PC-9 (cell line): ENCODE measurements at regions not wholly inside any gene's neighbourhood (a gene's known extent, or its start where the extent isn't known, plus 50 kb on each side); places are given as distances from the start of the nearest gene placed in this dataset.

ENCODE experiments used
- BruUV-seq: library from RNA; stranded (reverse); fragments of 400-500 nt; replicated peaks from 2 replicates; lab custom pipeline; 2021; lab: Mats Ljungman, UMichigan
- CTCF ChIA-PET: fragments of 300-600 bp; sonication (Branson Sonifier 250); formaldehyde crosslinking; loops from one replicate; lab custom pipeline; 2022; ENCODE audit warnings: antibody characterized with exemption; lab: Charles Lee
- POLR2A ChIA-PET: fragments of 300-600 bp; sonication (Branson Sonifier 250); formaldehyde crosslinking; loops from one replicate; lab custom pipeline; 2022; ENCODE audit warnings: antibody characterized with exemption; ENCODE audit not compliant: unreplicated experiment; lab: Charles Lee
- DNase-seq, 2 experiments: peaks; one replicate each; pipeline versions ENCODE4 v3.0.0 to v3.0.0-alpha.2; 2015 to 2022; ENCODE audit warnings: mixed read lengths in 1 of 2
- H2AFZ ChIP-seq: fragments of 200-600 bp; sonication (generic); 2 replicates; pipeline ENCODE4 v1.8.1; 2017; ENCODE audit warnings: antibody characterized with exemption
- H3F3A ChIP-seq: fragments of 200-600 bp; sonication (generic); 2 replicates; pipeline ENCODE4 v1.8.1; 2017; ENCODE audit warnings: antibody characterized with exemption, mild to moderate bottlenecking, low read depth; ENCODE audit not compliant: insufficient read depth
- H3K27ac ChIP-seq: fragments of 200-600 bp; sonication (generic); 2 replicates; pipeline ENCODE4 v1.6.1; 2016; ENCODE audit warnings: mixed run types
- H3K27me3 ChIP-seq: fragments of 200-600 bp; sonication (generic); 2 replicates; pipeline ENCODE4 v1.6.1; 2016; ENCODE audit warnings: low read depth, mixed run types; ENCODE audit not compliant: insufficient read depth
- H3K36me3 ChIP-seq: fragments of 200-600 bp; sonication (generic); 2 replicates; pipeline ENCODE4 v1.6.1; 2016; ENCODE audit warnings: low read depth, mixed run types
- H3K4me1 ChIP-seq: fragments of 200-600 bp; sonication (generic); replicated peaks from 2 replicates; pipeline ENCODE4 v1.6.1; 2016; ENCODE audit warnings: mixed run types; ENCODE audit not compliant: insufficient read depth
- H3K4me2 ChIP-seq: fragments of 200-600 bp; sonication (generic); 2 replicates; pipeline ENCODE4 v1.6.1; 2017; ENCODE audit warnings: mixed run types
- H3K4me3 ChIP-seq: fragments of 200-600 bp; sonication (generic); 2 replicates; pipeline ENCODE4 v1.6.1; 2016; ENCODE audit warnings: mixed run types
- H3K79me2 ChIP-seq: fragments of 200-600 bp; sonication (generic); 2 replicates; pipeline ENCODE4 v1.6.1; 2017; ENCODE audit warnings: low read depth, mixed run types
- H3K9me2 ChIP-seq: fragments of 200-600 bp; sonication (generic); 2 replicates; pipeline ENCODE4 v1.8.1; 2017; ENCODE audit warnings: mild to moderate bottlenecking; ENCODE audit not compliant: insufficient read depth
- H3K9me3 ChIP-seq: fragments of 200-600 bp; sonication (generic); 2 replicates; pipeline ENCODE4 v1.8.1; 2016; ENCODE audit warnings: low read depth; ENCODE audit not compliant: insufficient read depth
- H4K20me1 ChIP-seq: fragments of 200-600 bp; sonication (generic); 2 replicates; pipeline ENCODE4 v1.8.1; 2017; ENCODE audit not compliant: insufficient read depth
- CTCF ChIP-seq: fragments of 200-600 bp; sonication (generic); conservative IDR thresholded peaks from 2 replicates; pipeline ENCODE4 v1.6.1; 2017; ENCODE audit warnings: mixed run types, antibody characterized with exemption, mild to moderate bottlenecking, moderate library complexity
- EZH2 ChIP-seq: fragments of 200-600 bp; sonication (generic); IDR thresholded peaks from 2 replicates; pipeline ENCODE4 v1.8.0; 2017; ENCODE audit warnings: antibody characterized with exemption, low read depth
- intact Hi-C: fragments of 100-400 bp; cut with micrococcal nuclease; formaldehyde crosslinking; loops from one replicate; pipeline ENCODE4 v1.10.0; 2022; ENCODE audit not compliant: unreplicated experiment

GRCh38 chr13:81927347-81927746, 1586.4 kb upstream of the SPRY2 start:
- no peak overlapping the region for H2AFZ ChIP-seq
- no peak for DNase-seq
- no peaks in the 10 kb centered on the region for H3K79me2 ChIP-seq
- no peaks in the 10 kb centered on the region for H3K9me2 ChIP-seq
- no peaks in the 10 kb centered on the region for H3K9me3 ChIP-seq
- H3K4me1 ChIP-seq, result no peaks in the 10 kb centered on the region
- intact Hi-C loops, result no loop called here
- H3K4me2 ChIP-seq, result no peak overlapping the region
- no TSS peak for BruUV-seq
- TF ChIP-seq EZH2 (no peak), CTCF (no peak; the same call in 1 of the 2 replicates)
- no peak overlapping the region for H3K4me3 ChIP-seq
- ChIA-PET CTCF (interaction anchor here (0.7 kb wide), 1 partner anchor 111 kb away, joined by 3 read pairs; no protein-coding TSS in a partner anchor), POLR2A (interaction anchor here (0.7 kb wide), 1 partner anchor 679 kb away, joined by 5 read pairs; no protein-coding TSS in a partner anchor)
- no peaks in the 10 kb centered on the region for H3K36me3 ChIP-seq
- H4K20me1 ChIP-seq, result no peaks in the 10 kb centered on the region
- H3K27me3 ChIP-seq, result no peaks in the 10 kb centered on the region
- H3F3A ChIP-seq, result no peaks in the 10 kb centered on the region
- H3K27ac ChIP-seq, result no peak overlapping the region

GRCh38 chr13:81917810-81918209, 1576.9 kb upstream of the SPRY2 start:
- POLR2A ChIA-PET, result no interaction called here
- H3K4me3 ChIP-seq, result no peak overlapping the region
- H3K4me1 ChIP-seq, result no peaks in the 10 kb centered on the region
- no peak overlapping the region for H3K4me2 ChIP-seq
- no peaks in the 10 kb centered on the region for H4K20me1 ChIP-seq
- DNase-seq, result no peak
- no peak overlapping the region for H3K27ac ChIP-seq
- H2AFZ ChIP-seq, result no peak overlapping the region
- no TSS peak for BruUV-seq
- H3K9me2 ChIP-seq, result no peaks in the 10 kb centered on the region
- intact Hi-C loops, result no loop called here
- TF ChIP-seq EZH2 (no peak), CTCF (no peak)
- no peaks in the 10 kb centered on the region for H3K36me3 ChIP-seq
- CTCF ChIA-PET, result no interaction called here
- no peaks in the 10 kb centered on the region for H3K79me2 ChIP-seq
- H3K27me3 ChIP-seq, result no peaks in the 10 kb centered on the region
- H3F3A ChIP-seq, result no peaks in the 10 kb centered on the region
- H3K9me3 ChIP-seq, result no peaks in the 10 kb centered on the region

GRCh38 chr13:81916461-81916860, 1575.5 kb upstream of the SPRY2 start:
- no peaks in the 10 kb centered on the region for H4K20me1 ChIP-seq
- DNase-seq, result no peak
- no peak overlapping the region for H3K27ac ChIP-seq
- no peaks in the 10 kb centered on the region for H3K9me3 ChIP-seq
- ChIA-PET CTCF (no interaction called here), POLR2A (no interaction called here)
- TF ChIP-seq EZH2 (no peak), CTCF (no peak)
- H3K4me2 ChIP-seq, result no peak overlapping the region
- BruUV-seq, result no TSS peak
- H2AFZ ChIP-seq, result no peak overlapping the region
- no peak overlapping the region for H3K4me3 ChIP-seq
- H3K27me3 ChIP-seq, result no peaks in the 10 kb centered on the region
- no peaks in the 10 kb centered on the region for H3K36me3 ChIP-seq
- H3K9me2 ChIP-seq, result no peaks in the 10 kb centered on the region
- H3F3A ChIP-seq, result no peaks in the 10 kb centered on the region
- intact Hi-C loops, result no loop called here
- H3K4me1 ChIP-seq, result no peaks in the 10 kb centered on the region
- H3K79me2 ChIP-seq, result no peaks in the 10 kb centered on the region
